Retina (tissue), 1 donor: ENCODE measurements at regions not wholly inside any gene's neighbourhood (a gene's known extent, or its start where the extent isn't known, plus 50 kb on each side); places are given as distances from the start of the nearest gene placed in this dataset.
A peak's percentile ranks its signal among the peaks of the same experiment; 100 is the strongest.

Experiments used
- DNase-seq: peaks from one replicate; pipeline ENCODE4 v3.0.0-alpha.2; 2016

DNA sequence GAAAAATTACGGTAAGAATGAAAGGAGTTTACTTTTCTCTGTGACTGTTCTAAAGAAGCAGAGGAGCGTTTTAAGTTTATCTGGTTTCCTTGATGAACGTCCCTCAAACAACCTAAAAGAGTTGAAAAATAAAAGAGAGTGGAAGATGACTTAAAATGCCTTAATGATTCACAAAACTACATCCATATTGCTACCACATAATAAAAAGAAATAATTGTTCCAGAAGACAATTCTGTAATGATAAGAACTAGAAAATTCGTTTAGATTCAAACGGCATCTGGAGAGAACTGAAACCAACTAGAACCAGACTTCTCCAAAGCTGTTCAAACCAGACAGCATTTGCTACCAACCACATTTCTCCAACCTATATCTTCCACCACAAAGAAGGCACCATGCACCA, 68.1 kb downstream of the TEKT4 start:
- no peak for DNase-seq

DNA sequence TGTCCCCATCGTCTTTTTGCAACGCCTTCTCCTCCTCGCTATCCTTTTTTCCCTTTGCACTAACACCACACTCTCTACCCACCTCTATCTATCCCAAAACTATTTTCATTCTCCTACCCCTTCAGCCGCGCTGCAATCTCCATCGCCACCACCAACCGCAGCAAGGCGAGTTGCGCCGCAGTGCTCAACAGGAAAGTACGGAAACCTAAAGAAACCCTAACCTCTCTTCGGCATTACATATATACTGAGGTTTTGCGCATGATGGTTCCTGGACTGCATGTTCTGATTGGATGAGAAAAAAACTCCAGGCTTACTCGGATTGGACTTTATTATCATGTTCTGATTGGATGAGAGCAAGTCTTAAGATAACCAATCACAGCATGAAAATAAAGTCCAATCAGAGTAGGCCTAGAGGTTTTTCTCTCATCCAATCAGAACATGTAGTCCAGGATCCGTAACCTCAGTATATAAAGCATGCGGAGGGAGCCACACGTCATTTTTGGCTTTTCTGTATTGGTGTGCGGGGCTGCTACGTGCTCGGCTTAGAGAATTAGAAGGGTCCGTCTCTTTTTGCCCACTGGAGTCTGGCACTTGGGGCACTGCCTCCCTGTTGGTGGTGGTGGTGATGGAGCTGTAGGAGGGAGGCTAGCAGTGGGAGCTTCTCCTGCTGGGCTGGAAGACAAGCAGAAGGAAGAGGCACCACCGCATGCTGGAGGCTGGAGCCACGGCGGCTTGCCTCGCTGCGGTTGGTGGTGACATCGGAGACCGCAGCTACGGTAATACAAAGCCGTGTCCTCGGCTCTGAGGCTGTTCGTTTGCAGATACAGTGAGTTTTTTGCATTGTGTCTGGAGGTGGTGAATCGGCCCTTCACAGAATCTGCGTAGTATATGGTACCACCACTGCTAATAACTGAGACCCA, 76.1 kb downstream of the TEKT4 start:
- no peak for DNase-seq

- no peak for DNase-seq
Observed at GRCh38 chr2:94955702-94956101, 69.8 kb upstream of the MAL start.

DNA sequence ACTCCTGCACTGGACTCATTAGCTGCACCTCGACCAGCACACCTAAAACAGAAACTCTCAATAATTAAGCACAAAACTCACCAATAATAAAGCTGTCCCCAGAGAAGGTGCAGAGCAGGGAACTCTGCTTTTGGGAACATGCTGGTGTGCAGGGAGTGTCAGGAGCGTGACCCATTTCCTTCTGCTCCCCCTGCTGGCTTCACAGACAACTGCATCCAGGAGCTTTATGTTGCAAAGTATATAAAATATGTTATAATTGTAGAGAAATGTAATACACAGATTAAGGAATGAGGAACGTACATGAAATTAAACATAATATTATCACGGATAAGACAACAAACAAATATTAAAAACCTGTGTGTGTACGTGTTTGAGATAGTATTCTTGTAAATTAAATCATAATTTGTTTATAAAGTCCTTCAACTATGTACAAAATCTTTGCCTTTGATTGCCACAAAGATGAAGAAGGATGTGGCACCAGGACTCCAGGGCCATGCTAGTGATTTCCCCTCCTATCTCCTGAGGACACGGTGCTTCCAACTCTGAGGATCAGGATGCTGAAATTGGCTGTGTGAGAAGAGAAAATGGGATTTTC, 68.6 kb upstream of the MAL start:
- peak; percentile 46 for DNase-seq

DNA sequence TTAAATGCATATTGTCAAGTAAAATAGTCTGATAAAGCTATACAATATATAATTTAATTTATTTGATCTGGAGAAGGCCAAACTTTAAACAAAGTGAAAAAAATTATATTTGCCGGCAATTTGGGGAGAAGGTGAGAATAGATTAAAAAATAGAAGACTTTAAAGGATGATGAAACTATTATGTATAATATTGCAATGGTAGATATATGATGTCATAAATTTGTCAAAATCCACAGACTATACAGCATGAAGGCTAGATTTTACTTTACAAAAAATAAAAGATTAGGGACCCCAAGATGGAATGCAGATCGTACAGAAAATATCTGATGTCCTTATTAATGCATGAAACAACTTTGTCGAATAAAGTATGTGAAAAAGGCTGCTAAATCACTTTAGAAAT, 67.3 kb upstream of the MAL start:
- DNase-seq, result no peak

DNA sequence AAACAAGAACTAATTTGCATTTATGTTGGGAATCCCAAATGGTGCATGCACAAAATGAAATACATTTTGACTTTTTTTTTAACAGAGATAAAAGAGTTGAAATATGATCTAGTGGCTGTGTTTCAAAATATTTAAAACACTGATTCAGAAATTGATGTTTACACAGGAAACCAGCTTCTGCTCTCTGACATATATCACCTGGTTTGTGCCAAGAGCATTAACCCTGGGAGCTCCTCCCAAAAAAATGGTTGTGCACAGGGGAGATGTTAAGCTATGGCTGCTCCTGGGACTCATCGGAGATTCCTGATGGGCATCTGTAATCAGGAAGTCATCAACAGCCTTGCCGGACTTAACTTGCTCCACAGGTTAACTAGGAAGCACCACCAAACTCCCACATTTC, 65.2 kb upstream of the MAL start:
- no peak for DNase-seq

DNA sequence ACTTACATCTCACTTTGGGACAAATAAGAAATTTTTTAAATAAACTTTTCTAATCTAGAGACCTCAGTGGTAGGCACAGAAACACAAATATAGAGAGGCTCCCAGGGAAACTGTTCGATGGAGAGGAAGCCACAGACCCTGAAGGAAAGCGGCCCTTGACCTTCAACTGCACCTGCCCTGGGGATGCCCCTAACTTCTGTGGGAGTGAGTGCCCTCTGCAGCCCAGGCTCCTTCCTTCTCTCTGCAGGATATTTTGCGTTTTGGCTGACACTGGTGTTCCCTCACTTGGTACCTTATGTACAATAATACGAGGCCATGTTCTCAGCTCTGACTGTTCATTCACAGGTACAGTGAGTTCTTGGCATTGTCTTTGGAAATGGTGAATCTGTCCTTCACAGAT, 64.8 kb upstream of the MAL start:
- no peak for DNase-seq

GRCh38 chr2:94964193-94964592, 61.3 kb upstream of the MAL start:
- DNase-seq, result no peak

DNA sequence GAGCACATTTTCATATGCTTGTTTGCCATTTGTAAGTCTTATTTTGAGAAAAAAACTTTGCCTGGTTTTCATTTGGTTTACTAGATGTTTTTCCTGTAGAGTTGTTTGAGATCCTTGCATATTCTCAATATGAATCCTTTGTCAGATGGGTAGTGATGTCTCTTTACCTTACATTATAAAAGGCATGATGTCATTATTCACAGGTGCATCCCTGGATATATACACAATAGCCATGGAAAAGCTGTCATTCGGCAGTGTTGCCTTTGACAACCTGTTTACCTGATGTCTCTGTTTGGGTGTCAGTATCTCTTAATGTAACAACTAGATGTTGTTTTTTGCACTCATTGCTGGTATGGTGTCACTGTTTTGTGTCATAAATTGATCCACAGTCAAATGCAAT, 58.8 kb upstream of the MAL start:
- no peak for DNase-seq

DNA sequence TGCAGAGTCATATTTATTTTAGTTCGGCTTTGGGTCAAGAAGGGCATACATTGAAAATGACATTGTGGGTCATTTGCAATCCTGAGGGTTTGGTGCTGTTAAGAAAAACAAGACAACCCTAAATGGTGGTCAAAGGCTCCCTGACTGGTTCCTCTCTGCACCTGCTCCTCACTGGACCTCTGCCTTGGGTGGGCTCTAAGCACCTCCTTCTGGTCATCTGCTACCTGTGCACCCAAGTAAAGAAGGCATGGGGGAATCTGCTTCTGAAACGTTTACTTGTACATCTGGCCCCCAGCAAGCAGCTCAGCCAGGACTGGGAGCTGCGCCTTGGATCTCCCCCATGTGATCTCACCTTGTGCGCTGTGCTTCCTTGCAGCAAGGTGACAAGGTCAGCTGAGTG, 55.2 kb upstream of the MAL start:
- no peak for DNase-seq
